ENCODE measurements at regions not wholly inside any gene's neighbourhood (a gene's known extent, or its start where the extent isn't known, plus 50 kb on each side); places are given as distances from the start of the nearest gene placed in this dataset.

GRCh38 chr17:6274310-6274709, 160.6 kb downstream of the AIPL1 start:
- TF ChIP-seq EP300 (IDR thresholded peaks at IDR 0.05; ENCODE audit: borderline replicate concordance), result no peak
- no peak for TF ChIP-seq MAX (IDR thresholded peaks at IDR 0.05)
- TF ChIP-seq RAD21 (IDR thresholded peaks at IDR 0.05; ENCODE audit: low read depth), result no peak
- no peak for TF ChIP-seq CREB1 (IDR thresholded peaks at IDR 0.05; ENCODE audit: low read depth)
- TF ChIP-seq CEBPB (IDR thresholded peaks at IDR 0.05), result no peak
- no peak for TF ChIP-seq YY1 (IDR thresholded peaks at IDR 0.05; ENCODE audit: low read depth)
- TF ChIP-seq NFIC (IDR thresholded peaks at IDR 0.05), result no peak
- TF ChIP-seq REST (IDR thresholded peaks at IDR 0.05; ENCODE audit: low read depth), result no peak
- no peak for TF ChIP-seq USF1 (IDR thresholded peaks at IDR 0.05)
- TF ChIP-seq TEAD4 (IDR thresholded peaks at IDR 0.05), result no peak
- no peak for TF ChIP-seq ZBTB7A (IDR thresholded peaks at IDR 0.05; ENCODE audit: low read depth)
- no peak for TF ChIP-seq TAF1 (IDR thresholded peaks at IDR 0.05; ENCODE audit: low read depth)
- TF ChIP-seq FOXM1 (IDR thresholded peaks at IDR 0.05; ENCODE audit: borderline replicate concordance, low read depth), result no peak
